Trophoblast cell (in vitro differentiated cells and primary cell): ENCODE measurements at regions not wholly inside any gene's neighbourhood (a gene's known extent, or its start where the extent isn't known, plus 50 kb on each side); places are given as distances from the start of the nearest gene placed in this dataset.

Experiments used
- DNase-seq, 2 donors: peaks; one replicate each; pipeline ENCODE4 v3.0.0-alpha.2; 2016
- H2AFZ ChIP-seq: 2 replicates; pipeline ENCODE4 v1.6.1; 2013; ENCODE audit warnings: low read length, moderate library complexity, mild to moderate bottlenecking; ENCODE audit not compliant: insufficient read depth, poor library complexity
- H2AK5ac ChIP-seq: 2 replicates; pipeline ENCODE4 v1.6.1; 2013; ENCODE audit warnings: mild to moderate bottlenecking, low read length
- H2BK120ac ChIP-seq: 2 replicates; pipeline ENCODE4 v1.6.1; 2013; ENCODE audit warnings: low read length, mild to moderate bottlenecking, moderate library complexity; ENCODE audit not compliant: insufficient read depth, poor library complexity
- H2BK12ac ChIP-seq: 2 replicates; pipeline ENCODE4 v1.6.1; 2013; ENCODE audit warnings: mild to moderate bottlenecking, low read length, moderate library complexity
- H2BK5ac ChIP-seq: 2 replicates; pipeline ENCODE4 v1.6.1; 2013; ENCODE audit warnings: low read length, low read depth, moderate library complexity, mild to moderate bottlenecking; ENCODE audit not compliant: poor library complexity
- H3K14ac ChIP-seq: 2 replicates; pipeline ENCODE4 v1.6.1; 2013; ENCODE audit warnings: mild to moderate bottlenecking, low read length
- H3K18ac ChIP-seq: 2 replicates; pipeline ENCODE4 v1.6.1; 2013; ENCODE audit warnings: mild to moderate bottlenecking, low read length
- H3K23ac ChIP-seq: 2 replicates; pipeline ENCODE4 v1.6.1; 2013; ENCODE audit warnings: low read length
- H3K27ac ChIP-seq: 2 replicates; pipeline ENCODE4 v1.5.1; 2013; ENCODE audit warnings: low read depth, mild to moderate bottlenecking, inconsistent platforms, low read length, moderate library complexity
- H3K27me3 ChIP-seq: 2 replicates; pipeline ENCODE4 v1.6.1; 2013; ENCODE audit warnings: inconsistent platforms, mild to moderate bottlenecking, low read length, moderate library complexity; ENCODE audit not compliant: insufficient read depth
- H3K36me3 ChIP-seq, 2 experiments: 1 replicate in 1 of 2; 2 replicates in 1 of 2; pipeline ENCODE4 v1.6.1; 2013; ENCODE audit warnings: low read length in 2 of 2, mild to moderate bottlenecking in 2 of 2, moderate library complexity in 1 of 2; ENCODE audit not compliant: insufficient read depth in 2 of 2, control insufficient read depth in 1 of 2
- H3K4ac ChIP-seq: 2 replicates; pipeline ENCODE4 v1.6.1; 2013; ENCODE audit warnings: low read depth, mild to moderate bottlenecking, low read length, moderate library complexity
- H3K4me1 ChIP-seq, 2 experiments: 1 replicate in 1 of 2; 2 replicates in 1 of 2; pipeline ENCODE4 v1.6.1; 2013; ENCODE audit warnings: low read length in 2 of 2, mild to moderate bottlenecking in 2 of 2, moderate library complexity in 1 of 2; ENCODE audit not compliant: insufficient read depth in 2 of 2, control insufficient read depth in 1 of 2
- H3K4me2 ChIP-seq: 2 replicates; pipeline ENCODE4 v1.6.1; 2013; ENCODE audit warnings: inconsistent platforms, mild to moderate bottlenecking, low read length, moderate library complexity
- H3K4me3 ChIP-seq: 2 replicates; pipeline ENCODE4 v1.5.1; 2013; ENCODE audit warnings: mild to moderate bottlenecking, low read depth, low read length, inconsistent platforms
- H3K79me1 ChIP-seq: one replicate; pipeline ENCODE4 v1.6.1; 2013; ENCODE audit warnings: low read length
- H3K79me2 ChIP-seq: 2 replicates; pipeline ENCODE4 v1.6.1; 2013; ENCODE audit warnings: low read length, mild to moderate bottlenecking; ENCODE audit not compliant: control insufficient read depth, insufficient read depth, poor library complexity
- H3K9ac ChIP-seq: 2 replicates; pipeline ENCODE4 v1.6.1; 2013; ENCODE audit warnings: mild to moderate bottlenecking, low read length
- H3K9me3 ChIP-seq: 2 replicates; pipeline ENCODE4 v1.6.1; 2013; ENCODE audit warnings: low read depth, mild to moderate bottlenecking, control low read depth, inconsistent platforms, low read length; ENCODE audit not compliant: insufficient read depth
- H4K12ac ChIP-seq: 2 replicates; pipeline ENCODE4 v1.6.1; 2013; ENCODE audit warnings: low read depth, mild to moderate bottlenecking, low read length, moderate library complexity
- H4K8ac ChIP-seq: 2 replicates; pipeline ENCODE4 v1.6.1; 2013; ENCODE audit warnings: low read depth, mild to moderate bottlenecking, low read length, moderate library complexity
- H4K91ac ChIP-seq: one replicate; pipeline ENCODE4 v1.6.1; 2013; ENCODE audit warnings: low read depth, mild to moderate bottlenecking, low read length, moderate library complexity
- WGBS: extraction: QIAGEN DNeasy Blood & Tissue Kit; methylation state at CpG from one replicate; pipeline ENCODE4 v1.1.7; 2013; ENCODE audit warnings: missing lambda C conversion rate; ENCODE audit not compliant: insufficient read length, insufficient coverage; ENCODE audit errors: extremely low coverage; 5-methylcytosine and 5-hydroxymethylcytosine counted together

GRCh38 chr1:219993554-219994433 is 52.5 kb downstream of the EPRS1 start:
- Histone ChIP-seq H3K27ac (no peak overlapping the region), H3K9me3 (no peaks in the 10 kb centered on the region), H3K79me2 (no peaks in the 10 kb centered on the region), H3K18ac (no peak overlapping the region), H3K27me3 (no peaks in the 10 kb centered on the region), H3K23ac (no peak overlapping the region), H4K12ac (no peak overlapping the region), H3K4me3 (no peak overlapping the region), H3K4ac (no peak overlapping the region), H3K9ac (no peak overlapping the region), H3K79me1 (no peaks in the 10 kb centered on the region), H3K36me3 (peaks cover 2 to 8% of the 10 kb centered on the region in 2 experiments), H2BK12ac (no peak overlapping the region), H2BK120ac (no peak overlapping the region), H2AK5ac (no peak overlapping the region), H2BK5ac (no peak overlapping the region), H4K91ac (no peak overlapping the region), H4K8ac (no peak overlapping the region), H3K14ac (no peak overlapping the region), H3K4me2 (no peak overlapping the region), H2AFZ (no peak overlapping the region), H3K4me1 (no peaks in the 10 kb centered on the region)
- WGBS, result no CpG with 5 or more reads among the region's 9 CpGs
- DNase-seq, result no peak

DNA sequence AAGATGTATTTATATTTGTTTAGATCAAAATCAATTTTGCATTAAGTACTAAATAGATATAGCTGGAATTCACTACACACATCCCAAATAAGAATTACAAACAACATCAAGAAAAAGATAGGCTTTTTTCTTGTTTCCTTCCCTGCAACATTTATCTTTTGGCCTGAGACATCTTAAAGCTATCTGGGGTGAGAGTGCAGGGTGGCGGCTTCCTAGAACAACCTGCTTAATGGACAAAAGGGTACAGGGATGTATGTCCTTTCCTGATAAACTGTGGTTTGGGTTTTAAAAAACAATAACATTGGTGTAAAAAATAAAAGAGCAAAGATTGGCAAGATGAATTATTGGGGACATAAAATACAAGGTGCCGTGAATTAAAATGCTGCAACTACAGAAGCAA is 54.4 kb downstream of the EPRS1 start:
- Histone ChIP-seq H2BK5ac (no peak overlapping the region), H3K36me3 (peaks cover 0 to 8% of the 10 kb centered on the region in 2 experiments), H4K12ac (no peak overlapping the region), H2BK120ac (no peak overlapping the region), H3K4ac (no peak overlapping the region), H3K4me1 (no peaks in the 10 kb centered on the region), H3K4me2 (no peak overlapping the region), H3K27ac (no peak overlapping the region), H3K9ac (no peak overlapping the region), H3K79me1 (no peaks in the 10 kb centered on the region), H2AK5ac (no peak overlapping the region), H4K8ac (no peak overlapping the region), H3K27me3 (no peaks in the 10 kb centered on the region), H3K4me3 (no peak overlapping the region), H2BK12ac (no peak overlapping the region), H3K23ac (no peak overlapping the region), H3K9me3 (no peaks in the 10 kb centered on the region), H3K14ac (no peak overlapping the region), H2AFZ (no peak overlapping the region), H3K79me2 (no peaks in the 10 kb centered on the region), H3K18ac (no peak overlapping the region), H4K91ac (no peak overlapping the region)
- no CpG with 5 or more reads among the region's 2 CpGs for WGBS
- no peak for DNase-seq

DNA sequence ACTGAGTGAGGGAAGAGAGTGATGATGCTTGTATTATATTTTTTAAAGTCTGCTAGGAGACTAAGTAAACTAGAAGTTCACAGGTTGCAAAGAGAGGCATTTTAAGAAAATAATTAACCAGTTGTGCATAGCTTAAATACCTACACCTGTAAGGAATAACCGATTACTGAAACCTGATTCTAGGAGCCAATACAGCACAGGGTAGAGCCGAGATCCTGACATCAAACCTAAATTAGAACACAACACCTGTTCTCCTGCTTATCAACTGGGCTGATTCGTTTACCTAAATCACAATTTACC is 54.8 kb downstream of the EPRS1 start:
- no peaks in the 10 kb centered on the region for H3K9me3 ChIP-seq
- no peak overlapping the region for H2AFZ ChIP-seq
- no peak overlapping the region for H2BK120ac ChIP-seq
- H2AK5ac ChIP-seq, result no peak overlapping the region
- no peak overlapping the region for H3K27ac ChIP-seq
- no peak overlapping the region for H4K91ac ChIP-seq
- DNase-seq, result no peak
- no peak overlapping the region for H2BK12ac ChIP-seq
- H2BK5ac ChIP-seq, result no peak overlapping the region
- no peaks in the 10 kb centered on the region for H3K27me3 ChIP-seq
- H3K18ac ChIP-seq, result no peak overlapping the region
- H4K12ac ChIP-seq, result no peak overlapping the region
- H3K4me1 ChIP-seq, result no peaks in the 10 kb centered on the region
- H3K9ac ChIP-seq, result no peak overlapping the region
- no peaks in the 10 kb centered on the region for H3K79me1 ChIP-seq
- H3K4me2 ChIP-seq, result no peak overlapping the region
- peaks cover 0 to 8% of the 10 kb centered on the region in 2 experiments for H3K36me3 ChIP-seq
- no peak overlapping the region for H3K23ac ChIP-seq
- H3K4ac ChIP-seq, result no peak overlapping the region
- H4K8ac ChIP-seq, result no peak overlapping the region
- no peak overlapping the region for H3K4me3 ChIP-seq
- H3K14ac ChIP-seq, result no peak overlapping the region
- no CpG with 5 or more reads among the region's 3 CpGs for WGBS
- H3K79me2 ChIP-seq, result no peaks in the 10 kb centered on the region

DNA sequence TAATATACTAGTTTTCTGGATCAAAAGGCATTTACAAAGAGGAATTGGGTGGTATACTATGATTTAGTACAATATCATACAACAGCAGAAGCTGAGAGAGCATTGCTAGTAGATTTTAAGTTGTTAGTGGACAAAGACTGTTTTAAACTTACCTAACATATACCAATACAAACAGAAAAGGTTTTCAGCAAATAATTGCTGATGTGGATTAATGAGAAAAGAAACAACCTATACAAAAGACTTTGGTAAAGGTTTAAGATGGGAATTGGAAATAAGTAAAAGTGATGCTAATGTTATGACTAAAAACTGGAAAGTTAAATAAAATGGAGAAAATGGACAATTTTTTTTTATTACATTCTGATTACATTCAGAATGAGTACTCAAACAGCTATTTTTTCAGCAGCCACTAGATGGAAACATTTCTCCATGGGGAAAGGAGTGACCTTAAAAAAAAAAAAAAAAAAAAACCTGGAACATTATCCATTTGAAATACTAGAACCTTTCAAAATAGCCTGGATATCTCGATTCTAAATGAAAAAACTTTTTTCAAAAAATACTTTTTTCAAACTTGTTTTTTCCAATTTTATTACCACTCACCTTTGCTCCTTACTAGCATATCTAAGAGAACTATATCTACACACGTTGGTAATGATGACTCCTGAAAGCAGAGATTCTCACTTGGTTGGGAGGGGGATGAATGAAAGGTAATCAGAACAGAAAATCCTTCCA is 55.4 kb downstream of the EPRS1 start:
- Histone ChIP-seq H2AK5ac (no peak overlapping the region), H2AFZ (no peak overlapping the region), H3K9ac (no peak overlapping the region), H3K27ac (no peak overlapping the region), H2BK120ac (no peak overlapping the region), H3K18ac (no peak overlapping the region), H3K79me2 (no peaks in the 10 kb centered on the region), H3K9me3 (no peaks in the 10 kb centered on the region), H3K79me1 (no peaks in the 10 kb centered on the region), H2BK5ac (no peak overlapping the region), H3K36me3 (peaks cover 0 to 5% of the 10 kb centered on the region in 2 experiments), H4K12ac (no peak overlapping the region), H2BK12ac (no peak overlapping the region), H4K8ac (no peak overlapping the region), H3K27me3 (no peaks in the 10 kb centered on the region), H3K4ac (no peak overlapping the region), H3K23ac (no peak overlapping the region), H3K14ac (no peak overlapping the region), H3K4me3 (no peak overlapping the region), H3K4me1 (no peaks in the 10 kb centered on the region), H4K91ac (no peak overlapping the region), H3K4me2 (no peak overlapping the region)
- WGBS, result 100% methylated on average over 1 of the region's 2 CpGs
- peak in 1 of 2 donors; percentile 42 for DNase-seq
